ENCODE measurements at regions not wholly inside any gene's neighbourhood (a gene's known extent, or its start where the extent isn't known, plus 50 kb on each side); places are given as distances from the start of the nearest gene placed in this dataset.
A peak's percentile ranks its signal among the peaks of the same experiment; 100 is the strongest.

GRCh38 chr9:80147866-80148265 lies 576.1 kb downstream of the TLE4 start:
- no peak for DNase-seq (ENCODE audit: low read depth)

GRCh38 chr9:80146466-80146865 lies 574.7 kb downstream of the TLE4 start:
- no peak for DNase-seq (ENCODE audit: low read depth)

DNA sequence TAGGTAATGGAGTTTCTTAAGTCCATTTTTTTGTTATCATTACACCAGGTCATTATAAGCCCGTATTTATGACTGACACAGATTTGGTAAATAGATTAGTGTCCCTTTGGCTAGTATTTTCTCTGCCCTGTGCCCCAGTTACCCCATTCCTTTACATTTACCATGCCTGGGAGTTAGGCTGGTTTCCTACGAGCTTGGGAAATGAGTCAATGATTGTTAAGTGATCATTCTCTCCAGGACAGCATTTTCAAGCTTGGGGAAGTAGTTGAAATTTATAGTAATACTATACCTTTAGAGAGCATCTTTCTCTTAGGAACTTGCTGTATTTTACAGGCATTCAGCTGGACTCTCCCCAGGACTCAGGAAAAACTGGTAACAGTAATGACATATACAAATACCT lies 573.1 kb downstream of the TLE4 start:
- DNase-seq (ENCODE audit: low read depth): no peak

DNA sequence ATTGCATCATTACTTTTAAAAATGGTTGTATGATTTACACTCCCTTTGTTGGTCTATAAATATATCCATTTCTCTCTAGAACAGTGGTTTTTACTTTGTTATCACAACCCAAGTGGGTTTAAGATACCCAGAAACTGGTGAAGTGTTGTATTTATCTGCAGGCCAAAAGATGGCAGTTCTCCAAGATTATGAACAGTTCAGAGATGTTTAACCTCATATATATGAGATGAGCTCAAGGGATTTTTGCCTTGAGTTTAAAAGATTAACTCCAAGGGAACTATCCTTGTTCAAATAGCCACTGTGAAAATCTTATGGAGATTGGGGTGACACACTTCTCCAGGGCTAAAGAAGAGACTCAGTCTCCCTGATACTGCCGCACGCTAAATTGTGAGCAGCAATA lies 572.6 kb downstream of the TLE4 start:
- no peak for DNase-seq (ENCODE audit: low read depth)

- peak; percentile 34 for DNase-seq (ENCODE audit: low read depth)
These were observed 572.1 kb downstream of the TLE4 start for GRCh38 chr9:80143899-80144298.

GRCh38 chr9:80134487-80134886 lies 562.7 kb downstream of the TLE4 start:
- no peak for DNase-seq (ENCODE audit: low read depth)

DNA sequence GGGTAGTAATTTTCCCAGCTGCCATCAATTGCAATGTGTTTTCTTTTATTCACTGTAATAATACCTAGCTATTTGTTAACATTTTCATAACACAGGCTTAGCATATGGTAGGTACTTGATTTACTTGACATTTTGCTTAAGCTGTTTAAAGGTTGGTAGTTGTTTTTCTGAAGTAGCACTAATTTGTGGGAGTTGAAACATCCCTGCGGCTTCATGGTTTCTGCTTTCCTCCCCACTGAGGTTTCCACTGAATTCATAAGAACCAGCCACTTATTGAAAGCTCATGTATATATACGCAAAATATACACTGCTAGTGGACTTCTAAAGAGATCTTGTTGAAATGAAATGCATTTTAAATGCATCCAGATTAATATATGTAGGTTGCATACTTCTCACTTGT lies 559.9 kb downstream of the TLE4 start:
- no peak for DNase-seq (ENCODE audit: low read depth)

DNA sequence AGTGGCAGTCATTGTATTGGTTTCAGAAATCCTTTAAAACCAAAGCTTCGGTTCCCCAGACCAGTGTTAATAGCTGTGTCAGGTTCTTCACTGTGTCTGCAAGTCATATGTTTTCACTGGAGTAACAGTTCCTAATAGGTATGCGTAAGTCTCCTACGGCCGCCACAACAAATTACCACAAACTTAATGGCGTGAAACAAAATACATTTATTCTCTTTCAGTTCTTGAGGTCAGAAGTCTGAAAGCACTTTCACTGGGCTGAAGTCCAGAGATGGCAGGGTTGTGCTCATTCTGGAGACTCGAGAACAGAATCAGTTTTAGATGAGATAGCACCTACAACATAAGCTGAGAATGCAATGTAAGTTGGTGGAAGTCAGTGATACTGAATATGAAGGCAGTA lies 556.2 kb downstream of the TLE4 start:
- peak; percentile 90 for DNase-seq (ENCODE audit: low read depth)

GRCh38 chr9:80125731-80126264 lies 554.0 kb downstream of the TLE4 start:
- DNase-seq (ENCODE audit: low read depth): no peak

DNA sequence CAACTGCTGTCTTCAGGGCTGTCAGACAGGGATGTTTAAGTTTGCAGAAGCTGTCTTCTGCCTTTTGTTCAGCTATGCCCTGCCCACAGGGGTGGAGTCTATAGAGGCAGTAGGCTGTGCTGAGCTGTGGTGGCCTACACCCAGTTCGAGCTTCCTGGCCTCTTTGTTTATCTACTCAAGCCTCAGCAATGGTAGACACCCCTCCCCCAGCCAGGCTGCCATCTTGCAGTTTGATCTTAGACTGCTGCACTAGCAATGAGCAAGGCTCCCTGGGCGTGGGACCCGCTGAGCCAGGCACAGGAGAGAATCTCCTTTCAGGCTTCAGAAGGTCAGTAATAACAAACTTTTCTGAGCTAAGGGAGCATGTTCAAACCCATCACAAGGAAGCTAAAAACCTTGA lies 545.3 kb downstream of the TLE4 start:
- DNase-seq (ENCODE audit: low read depth): no peak

- DNase-seq (ENCODE audit: low read depth): no peak
These were observed 542.5 kb downstream of the TLE4 start for GRCh38 chr9:80114241-80114640.

GRCh38 chr9:80107931-80108660 lies 536.3 kb downstream of the TLE4 start:
- no peak for DNase-seq (ENCODE audit: low read depth)

- DNase-seq (ENCODE audit: low read depth): no peak
These were observed 525.7 kb downstream of the TLE4 start for GRCh38 chr9:80097476-80097875.

DNA sequence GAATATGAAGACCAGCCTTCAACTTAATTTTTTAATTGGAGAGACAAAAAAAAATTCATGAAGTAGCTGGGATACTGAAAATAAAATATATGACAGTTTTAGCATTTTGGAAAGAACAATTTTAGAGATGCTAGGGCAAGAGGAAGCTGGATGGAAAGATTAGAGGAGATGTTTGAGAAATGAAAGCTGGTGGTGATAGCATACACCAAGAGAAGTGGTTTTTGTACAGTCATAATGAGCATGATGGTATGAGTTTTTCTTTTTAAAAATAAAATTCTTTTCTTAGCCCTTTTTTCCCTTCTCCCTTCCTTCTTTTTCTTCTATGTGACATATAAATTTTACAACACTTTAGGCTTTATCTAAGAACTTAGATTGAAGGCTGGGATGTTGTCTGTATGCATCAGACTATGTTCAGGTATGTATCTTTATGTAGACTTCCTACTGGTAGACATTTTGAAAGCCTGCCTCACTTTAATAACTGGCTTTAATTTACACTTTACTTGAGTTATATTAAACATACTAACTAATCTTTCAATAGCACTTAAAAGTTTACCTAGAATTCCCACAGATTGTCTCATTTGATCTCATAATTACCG lies 522.5 kb downstream of the TLE4 start:
- DNase-seq (ENCODE audit: low read depth): no peak

DNA sequence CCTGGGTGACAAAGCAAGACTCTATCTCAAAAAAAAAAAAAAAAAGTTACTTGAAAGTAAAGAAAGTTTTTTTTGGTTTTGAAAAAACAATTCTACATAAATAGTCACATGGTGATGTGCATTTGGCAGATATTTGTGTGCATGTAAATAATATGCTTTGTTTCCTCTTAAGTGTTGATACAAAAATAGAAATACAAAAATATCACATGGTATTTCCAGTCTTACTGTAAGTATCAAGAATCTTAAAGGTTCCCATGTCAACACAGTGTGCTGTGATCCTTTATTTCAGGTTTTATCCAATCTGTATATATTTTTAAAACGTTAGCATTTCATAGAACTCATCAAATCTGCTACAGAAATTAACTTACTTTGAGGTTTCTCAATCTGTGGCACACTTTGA lies 521.9 kb downstream of the TLE4 start:
- no peak for DNase-seq (ENCODE audit: low read depth)

DNA sequence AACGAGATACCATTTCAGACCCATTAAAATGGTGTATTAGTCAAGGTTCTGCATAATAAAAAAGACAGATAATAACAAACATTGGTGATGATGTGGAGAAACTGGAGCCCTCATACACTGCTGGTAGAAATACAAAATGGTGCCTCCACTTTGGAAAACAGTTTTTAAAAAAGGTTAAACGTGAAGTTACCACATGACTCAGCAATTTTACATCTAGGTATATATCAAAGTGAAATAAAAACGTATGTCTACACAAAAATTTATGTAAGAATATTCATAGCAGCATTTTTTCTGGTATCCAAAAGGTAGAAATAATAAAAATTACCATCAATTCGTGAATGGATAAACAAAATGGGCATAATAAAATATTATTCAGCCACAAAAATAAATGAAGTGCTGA lies 519.8 kb downstream of the TLE4 start:
- no peak for DNase-seq (ENCODE audit: low read depth)

DNA sequence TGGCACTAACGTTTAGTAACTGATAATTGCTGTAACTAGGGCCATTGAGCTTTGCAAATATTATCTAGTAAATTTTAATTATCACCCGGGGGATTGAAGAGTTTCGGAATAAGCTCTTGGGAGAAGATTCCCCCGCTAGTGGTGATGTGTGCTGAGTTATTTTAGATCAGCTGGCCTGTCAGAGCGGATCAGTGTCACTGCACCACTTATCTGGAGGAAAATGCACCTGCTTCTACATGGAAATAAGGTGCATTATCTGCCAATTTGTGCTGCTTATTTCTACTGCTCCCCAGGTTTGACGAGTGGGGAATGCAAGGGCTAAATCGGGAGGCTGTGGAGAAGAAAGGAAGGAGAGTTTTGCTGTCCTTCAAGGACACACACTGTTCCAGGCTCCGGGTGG lies 518.6 kb downstream of the TLE4 start:
- no peak for DNase-seq (ENCODE audit: low read depth)

- DNase-seq (ENCODE audit: low read depth): no peak
These were observed 515.1 kb downstream of the TLE4 start for GRCh38 chr9:80086822-80087345.

GRCh38 chr9:80086386-80086785 lies 514.6 kb downstream of the TLE4 start:
- no peak for DNase-seq (ENCODE audit: low read depth)

GRCh38 chr9:80085668-80086067 lies 513.9 kb downstream of the TLE4 start:
- DNase-seq (ENCODE audit: low read depth): peak; percentile 38

- no peak for DNase-seq (ENCODE audit: low read depth)
These were observed 510.4 kb downstream of the TLE4 start for GRCh38 chr9:80082213-80082612.

GRCh38 chr9:80078826-80079225 lies 507.1 kb downstream of the TLE4 start:
- no peak for DNase-seq (ENCODE audit: low read depth)

DNA sequence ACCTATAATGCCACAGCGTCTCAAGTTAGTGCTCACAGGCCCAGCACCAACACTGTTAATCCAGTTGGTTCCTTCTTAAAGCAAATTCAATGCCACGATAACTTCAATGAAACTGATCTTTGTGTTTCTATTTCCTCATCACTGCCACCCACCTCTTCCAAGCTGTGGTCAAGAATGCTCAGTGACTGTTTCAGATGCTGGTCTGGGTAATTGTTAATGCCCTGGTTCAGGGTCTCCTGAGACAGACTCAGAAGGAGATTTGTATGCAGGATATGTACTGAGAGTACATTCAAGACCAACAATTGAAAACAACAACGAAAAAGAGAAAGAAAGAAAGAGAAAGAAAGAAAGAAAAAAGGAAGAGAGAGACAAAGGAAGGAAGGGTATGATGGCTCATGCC lies 505.3 kb downstream of the TLE4 start:
- peak; percentile 18 for DNase-seq (ENCODE audit: low read depth)

Measured in renal cortical epithelial cell (primary cell).